ENCODE measurements at regions not wholly inside any gene's neighbourhood (a gene's known extent, or its start where the extent isn't known, plus 50 kb on each side); places are given as distances from the start of the nearest gene placed in this dataset.

DNA sequence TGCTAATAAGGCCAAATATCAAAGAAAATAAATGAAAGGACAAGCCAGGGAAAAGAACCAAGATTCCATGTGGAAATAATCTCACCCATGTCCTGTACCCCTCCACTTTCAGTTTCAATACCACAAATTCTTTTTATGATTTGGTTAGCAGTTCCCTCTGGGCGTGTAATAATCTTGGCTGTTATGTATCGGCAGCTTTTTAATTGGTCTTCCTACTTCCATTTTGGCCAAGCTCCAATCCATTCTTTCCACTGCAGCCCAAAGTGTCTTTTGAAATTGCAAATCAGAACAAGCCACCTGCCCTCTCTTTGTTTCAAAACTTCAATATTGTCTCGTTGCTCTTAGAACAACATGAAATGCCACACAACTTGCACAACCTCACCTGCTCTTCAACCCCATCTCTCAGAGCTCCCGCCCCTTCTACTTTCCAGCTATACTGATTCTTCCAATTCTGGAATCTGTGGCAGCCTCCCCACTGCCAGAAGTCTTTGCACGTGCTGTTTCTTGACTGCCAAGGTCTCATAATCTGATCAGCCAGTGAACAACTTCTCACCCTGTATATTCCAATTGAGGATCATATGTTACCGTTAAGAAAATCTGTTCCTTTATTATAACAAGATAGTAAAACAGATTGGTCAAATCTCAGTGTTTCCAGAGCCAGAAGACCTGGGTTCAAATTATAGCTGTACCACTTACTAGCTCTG, 354.5 kb downstream of the CBLN4 start:
- TF ChIP-seq, protein P1, sequence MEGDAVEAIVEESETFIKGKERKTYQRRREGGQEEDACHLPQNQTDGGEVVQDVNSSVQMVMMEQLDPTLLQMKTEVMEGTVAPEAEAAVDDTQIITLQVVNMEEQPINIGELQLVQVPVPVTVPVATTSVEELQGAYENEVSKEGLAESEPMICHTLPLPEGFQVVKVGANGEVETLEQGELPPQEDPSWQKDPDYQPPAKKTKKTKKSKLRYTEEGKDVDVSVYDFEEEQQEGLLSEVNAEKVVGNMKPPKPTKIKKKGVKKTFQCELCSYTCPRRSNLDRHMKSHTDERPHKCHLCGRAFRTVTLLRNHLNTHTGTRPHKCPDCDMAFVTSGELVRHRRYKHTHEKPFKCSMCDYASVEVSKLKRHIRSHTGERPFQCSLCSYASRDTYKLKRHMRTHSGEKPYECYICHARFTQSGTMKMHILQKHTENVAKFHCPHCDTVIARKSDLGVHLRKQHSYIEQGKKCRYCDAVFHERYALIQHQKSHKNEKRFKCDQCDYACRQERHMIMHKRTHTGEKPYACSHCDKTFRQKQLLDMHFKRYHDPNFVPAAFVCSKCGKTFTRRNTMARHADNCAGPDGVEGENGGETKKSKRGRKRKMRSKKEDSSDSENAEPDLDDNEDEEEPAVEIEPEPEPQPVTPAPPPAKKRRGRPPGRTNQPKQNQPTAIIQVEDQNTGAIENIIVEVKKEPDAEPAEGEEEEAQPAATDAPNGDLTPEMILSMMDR (IDR thresholded peaks at IDR 0.05; ENCODE audit: low read depth, low read length): no peak
- no peak for TF ChIP-seq POLR2A (IDR thresholded peaks at IDR 0.05; ENCODE audit: extremely low read depth, insufficient read length)
- no peak for TF ChIP-seq MYC (IDR thresholded peaks at IDR 0.05; ENCODE audit: low read depth, low read length)
